Skeletal muscle tissue (tissue), 3 donors: ENCODE measurements at regions not wholly inside any gene's neighbourhood (a gene's known extent, or its start where the extent isn't known, plus 50 kb on each side); places are given as distances from the start of the nearest gene placed in this dataset.

Source experiments
- H3K27ac ChIP-seq: one replicate; pipeline ENCODE4 v1.7.0; 2013; ENCODE audit warnings: mild to moderate bottlenecking, low read depth, low read length, inconsistent platforms
- H3K27me3 ChIP-seq, 3 donors: one replicate each; pipeline ENCODE4 v1.7.0; 2013; ENCODE audit warnings: low read length in 3 of 3; ENCODE audit not compliant: control insufficient read depth in 3 of 3, insufficient read depth in 3 of 3
- H3K36me3 ChIP-seq, 3 donors: one replicate each; pipeline ENCODE4 v1.7.0; 2013; ENCODE audit warnings: low read length in 3 of 3; ENCODE audit not compliant: control insufficient read depth in 3 of 3, insufficient read depth in 3 of 3
- H3K4me1 ChIP-seq, 3 donors: one replicate each; pipeline ENCODE4 v1.7.0; 2013; ENCODE audit warnings: low read length in 3 of 3, mild to moderate bottlenecking in 3 of 3; ENCODE audit not compliant: control insufficient read depth in 3 of 3, insufficient read depth in 3 of 3
- H3K4me3 ChIP-seq, 3 donors: one replicate each; pipeline ENCODE4 v1.7.0; 2013; ENCODE audit warnings: low read length in 3 of 3
- H3K9ac ChIP-seq, 3 donors: one replicate each; pipeline ENCODE4 v1.7.0; 2013; ENCODE audit warnings: low read length in 3 of 3, mild to moderate bottlenecking in 3 of 3, moderate library complexity in 2 of 3, low read depth in 1 of 3
- H3K9me3 ChIP-seq, 3 donors: one replicate each; pipeline ENCODE4 v1.7.0; 2013; ENCODE audit warnings: low read length in 3 of 3; ENCODE audit not compliant: control insufficient read depth in 3 of 3
- donor health status: Osteomylitis.

- H3K4me1 ChIP-seq: no peaks in the 10 kb centered on the region
- H3K27me3 ChIP-seq: no peaks in the 10 kb centered on the region
- H3K9me3 ChIP-seq: no peaks in the 10 kb centered on the region
- no peaks in the 10 kb centered on the region for H3K36me3 ChIP-seq
- no peak overlapping the region for H3K4me3 ChIP-seq
- H3K9ac ChIP-seq: no peak overlapping the region
- no peak overlapping the region for H3K27ac ChIP-seq
These were observed 358.8 kb upstream of the ARRDC3 start for GRCh38 chr5:91741764-91742505.

GRCh38 chr5:91730026-91730425 lies 346.9 kb upstream of the ARRDC3 start:
- H3K4me1 ChIP-seq: no peaks in the 10 kb centered on the region
- no peaks in the 10 kb centered on the region for H3K27me3 ChIP-seq
- no peak overlapping the region for H3K27ac ChIP-seq
- H3K9ac ChIP-seq: no peak overlapping the region
- no peaks in the 10 kb centered on the region for H3K9me3 ChIP-seq
- H3K4me3 ChIP-seq: no peak overlapping the region
- no peaks in the 10 kb centered on the region for H3K36me3 ChIP-seq

DNA sequence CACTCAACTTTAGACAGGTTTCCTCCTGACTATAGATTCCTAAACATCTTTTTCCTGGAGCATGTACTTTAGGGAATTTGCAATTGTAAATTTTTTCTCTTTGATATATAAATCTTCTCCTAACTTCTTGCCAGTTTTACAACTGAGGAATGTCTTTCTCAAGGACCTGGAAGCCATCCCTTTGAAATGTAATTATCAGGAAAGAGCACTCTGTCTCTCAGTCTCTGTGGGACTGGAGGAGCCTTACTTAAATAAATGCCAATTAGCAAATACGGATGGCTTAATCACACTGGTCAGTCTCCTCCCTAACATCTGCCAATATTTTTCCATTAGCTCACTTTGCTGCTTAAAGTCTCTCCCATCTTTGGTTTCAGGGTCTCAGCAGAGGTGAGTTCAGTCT lies 344.3 kb upstream of the ARRDC3 start:
- Histone ChIP-seq H3K9me3 (no peaks in the 10 kb centered on the region), H3K27ac (no peak overlapping the region), H3K9ac (no peak overlapping the region), H3K4me3 (no peak overlapping the region), H3K27me3 (no peaks in the 10 kb centered on the region), H3K36me3 (no peaks in the 10 kb centered on the region), H3K4me1 (no peaks in the 10 kb centered on the region)

DNA sequence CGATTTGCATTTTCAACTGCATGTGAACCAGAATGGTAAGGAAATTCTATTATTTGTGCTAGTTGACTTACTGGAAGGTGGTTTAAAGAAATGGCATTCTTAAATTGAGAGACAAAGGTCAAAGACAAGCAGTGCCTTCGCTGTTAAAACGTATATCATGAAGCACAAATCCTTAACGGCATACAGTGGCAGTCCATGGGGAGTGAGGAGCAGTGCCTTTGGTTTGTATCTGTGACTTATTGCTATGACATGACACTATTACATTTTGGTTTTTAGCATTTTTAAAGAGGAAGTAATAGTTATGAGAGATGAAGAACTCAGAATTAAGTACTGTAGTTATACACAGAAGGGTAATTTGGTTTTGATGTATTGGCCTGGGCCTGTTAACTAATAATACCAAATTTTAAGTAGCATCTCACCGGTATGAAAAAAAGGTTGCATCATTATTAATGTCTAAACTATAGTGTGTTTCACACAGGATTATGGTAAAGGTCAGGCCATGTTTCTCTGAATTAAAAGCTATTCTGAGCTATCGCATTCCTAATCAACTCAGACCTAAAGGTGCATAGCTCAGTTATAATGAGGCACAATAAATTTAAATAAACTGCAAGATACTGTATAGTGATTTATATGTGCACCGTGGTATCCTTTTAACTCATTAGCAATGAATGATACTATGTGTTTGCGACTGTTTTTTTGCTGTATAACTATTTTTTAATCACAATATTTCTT lies 339.8 kb upstream of the ARRDC3 start:
- Histone ChIP-seq H3K9ac (no peak overlapping the region), H3K36me3 (no peaks in the 10 kb centered on the region), H3K4me1 (no peaks in the 10 kb centered on the region), H3K27me3 (no peaks in the 10 kb centered on the region), H3K9me3 (no peaks in the 10 kb centered on the region), H3K4me3 (no peak overlapping the region), H3K27ac (no peak overlapping the region)

DNA sequence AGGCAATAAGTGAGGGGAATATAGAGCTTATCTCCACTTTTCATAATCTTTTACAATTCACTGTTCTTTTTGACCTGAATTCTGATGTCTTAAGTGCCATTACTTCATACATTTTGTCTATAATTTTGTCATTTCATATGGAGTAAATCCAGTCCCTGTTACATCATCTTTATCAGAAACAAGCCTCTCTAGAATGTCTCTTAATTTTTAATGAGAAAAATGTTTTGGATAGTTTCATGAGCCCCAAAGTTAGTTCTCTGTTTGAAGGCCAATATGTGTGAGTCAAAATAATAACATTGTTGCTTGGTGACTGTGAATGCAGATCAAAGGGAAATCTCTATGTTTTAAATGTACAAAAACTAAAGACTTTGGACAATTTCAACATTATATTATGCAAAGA lies 329.6 kb upstream of the ARRDC3 start:
- no peak overlapping the region for H3K27ac ChIP-seq
- H3K36me3 ChIP-seq: no peaks in the 10 kb centered on the region
- H3K9me3 ChIP-seq: peaks cover 0 to 3% (median 0%) of the 10 kb centered on the region in 3 donors
- no peak overlapping the region for H3K4me3 ChIP-seq
- H3K4me1 ChIP-seq: no peaks in the 10 kb centered on the region
- no peaks in the 10 kb centered on the region for H3K27me3 ChIP-seq
- no peak overlapping the region for H3K9ac ChIP-seq

DNA sequence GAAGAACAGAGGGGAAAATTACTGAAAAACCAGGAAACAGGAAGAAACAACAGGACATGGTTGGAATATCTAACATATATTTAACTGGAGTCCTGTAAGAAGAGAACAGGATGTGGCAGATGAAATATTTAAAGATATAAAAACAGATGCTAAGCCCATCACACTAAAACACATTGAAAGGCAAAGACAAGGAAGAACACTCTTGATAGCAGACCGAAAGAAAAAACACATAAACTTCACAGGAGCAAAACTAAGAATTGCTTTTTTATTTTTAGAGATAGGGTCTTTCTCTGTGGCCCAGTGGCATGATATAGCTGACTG lies 324.4 kb upstream of the ARRDC3 start:
- Histone ChIP-seq H3K9me3 (peaks cover 0 to 3% (median 0%) of the 10 kb centered on the region in 3 donors), H3K4me1 (no peaks in the 10 kb centered on the region), H3K9ac (no peak overlapping the region), H3K36me3 (no peaks in the 10 kb centered on the region), H3K27me3 (no peaks in the 10 kb centered on the region), H3K27ac (no peak overlapping the region), H3K4me3 (no peak overlapping the region)

DNA sequence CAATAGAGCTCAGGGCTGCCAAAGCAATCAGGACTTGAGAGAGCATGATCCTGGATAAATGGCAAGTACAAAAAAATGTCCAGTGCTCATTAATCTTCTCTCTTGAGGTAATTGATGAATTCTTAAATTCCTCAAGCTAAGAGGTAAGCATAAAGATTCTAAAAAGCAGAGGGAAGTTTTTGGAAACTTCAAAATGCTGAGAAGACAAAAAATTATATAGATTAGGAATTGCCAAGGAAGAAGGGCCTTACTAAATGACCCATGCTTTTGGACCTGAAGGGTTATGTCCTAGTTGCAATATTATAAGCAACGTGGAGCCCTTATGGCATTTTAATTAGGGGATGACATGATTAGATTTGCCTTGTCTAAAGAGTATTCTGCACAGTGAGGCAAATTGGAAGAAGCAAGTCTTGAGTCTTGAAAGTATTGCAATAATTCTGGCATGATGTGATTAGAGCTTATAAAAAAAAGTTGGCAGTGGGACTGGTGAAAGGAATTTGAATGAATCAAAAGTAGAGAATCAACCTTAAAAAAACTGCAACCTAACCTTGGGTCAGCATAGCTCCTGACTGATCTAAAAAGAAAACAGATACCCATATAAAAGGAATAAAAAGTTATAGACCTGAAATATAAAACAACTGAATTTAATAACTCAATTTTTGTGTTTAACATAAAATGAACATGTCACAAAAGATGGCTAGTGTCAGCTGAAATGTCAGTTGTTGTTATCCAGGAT lies 323.8 kb upstream of the ARRDC3 start:
- peaks cover 0 to 3% (median 0%) of the 10 kb centered on the region in 3 donors for H3K9me3 ChIP-seq
- no peaks in the 10 kb centered on the region for H3K4me1 ChIP-seq
- no peaks in the 10 kb centered on the region for H3K27me3 ChIP-seq
- H3K27ac ChIP-seq: no peak overlapping the region
- no peak overlapping the region for H3K9ac ChIP-seq
- H3K36me3 ChIP-seq: no peaks in the 10 kb centered on the region
- no peak overlapping the region for H3K4me3 ChIP-seq

DNA sequence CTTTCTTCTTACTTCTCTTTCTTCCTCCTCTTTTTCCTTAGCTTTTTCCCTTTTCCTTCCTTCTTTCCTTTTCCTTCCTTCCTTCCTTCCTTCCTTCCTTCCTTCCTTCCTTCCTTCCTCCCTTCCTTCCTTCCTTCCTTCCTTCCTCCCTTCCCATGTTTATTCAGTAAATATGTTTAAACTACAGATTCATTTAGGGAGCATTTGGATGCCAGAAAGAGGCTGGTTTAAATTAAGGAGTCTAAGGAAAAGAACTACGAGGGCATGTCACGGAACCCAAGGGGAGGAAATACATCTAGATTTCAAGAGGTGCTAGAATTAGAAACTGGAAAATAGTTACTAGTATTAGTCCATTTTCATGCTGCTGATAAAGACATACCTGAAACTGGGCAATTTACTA lies 320.0 kb upstream of the ARRDC3 start:
- no peak overlapping the region for H3K27ac ChIP-seq
- H3K4me3 ChIP-seq: no peak overlapping the region
- H3K9ac ChIP-seq: no peak overlapping the region
- H3K27me3 ChIP-seq: no peaks in the 10 kb centered on the region
- H3K36me3 ChIP-seq: no peaks in the 10 kb centered on the region
- no peaks in the 10 kb centered on the region for H3K4me1 ChIP-seq
- no peaks in the 10 kb centered on the region for H3K9me3 ChIP-seq

DNA sequence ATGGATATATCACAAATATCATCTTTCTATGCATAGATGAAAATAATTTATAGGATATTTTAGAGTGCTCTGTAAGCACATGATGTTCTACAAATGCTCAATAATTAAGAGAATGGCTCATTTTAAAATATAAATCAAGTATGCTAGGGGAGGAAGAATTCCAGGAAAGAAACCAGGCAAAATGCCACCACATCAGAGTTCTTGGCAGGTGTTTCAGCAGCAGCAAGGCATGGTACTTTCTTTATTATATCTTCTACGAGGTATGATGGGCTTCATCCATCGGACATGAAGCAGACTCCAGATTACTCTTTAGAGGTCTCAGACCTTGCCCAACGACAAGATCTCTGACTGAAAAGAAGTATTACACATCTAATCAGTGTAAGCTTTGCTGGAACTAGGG lies 316.3 kb upstream of the ARRDC3 start:
- Histone ChIP-seq H3K9me3 (no peaks in the 10 kb centered on the region), H3K36me3 (no peaks in the 10 kb centered on the region), H3K27ac (no peak overlapping the region), H3K27me3 (no peaks in the 10 kb centered on the region), H3K4me1 (no peaks in the 10 kb centered on the region), H3K4me3 (no peak overlapping the region), H3K9ac (no peak overlapping the region)

DNA sequence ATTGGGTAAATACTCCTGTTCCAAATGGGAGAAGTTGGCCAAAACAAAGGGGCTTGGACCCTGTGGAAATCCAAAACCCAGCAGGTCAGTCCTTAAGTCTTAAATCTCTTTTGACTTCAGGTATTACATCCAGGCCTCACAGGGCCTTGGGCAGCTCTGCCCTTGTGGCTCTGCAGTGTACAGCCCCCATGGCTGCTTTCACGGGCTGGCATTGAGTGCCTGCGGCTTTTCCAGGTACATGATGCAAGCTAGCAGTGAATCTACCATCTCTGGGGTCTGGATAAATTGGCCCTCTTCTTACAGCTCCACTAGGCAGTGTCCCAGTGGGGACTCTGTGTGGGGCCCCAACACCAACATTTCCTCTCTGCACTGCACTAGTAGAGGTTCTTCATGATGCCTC lies 308.5 kb upstream of the ARRDC3 start:
- no peaks in the 10 kb centered on the region for H3K9me3 ChIP-seq
- H3K4me1 ChIP-seq: no peaks in the 10 kb centered on the region
- no peak overlapping the region for H3K27ac ChIP-seq

More for the DNA sequence above, 308.5 kb upstream of the ARRDC3 start:
- no peak overlapping the region for H3K4me3 ChIP-seq
- no peak overlapping the region for H3K9ac ChIP-seq
- H3K36me3 ChIP-seq: no peaks in the 10 kb centered on the region
- no peaks in the 10 kb centered on the region for H3K27me3 ChIP-seq
